Panc1 (cell line): ENCODE measurements at regions not wholly inside any gene's neighbourhood (a gene's known extent, or its start where the extent isn't known, plus 50 kb on each side); places are given as distances from the start of the nearest gene placed in this dataset.
"Not testable (repeated sequence)": the region's sequence is repeated elsewhere in the genome, so short reads cannot be mapped to it uniquely, and the experiment has no call there.

Source experiments
- CTCF ChIP-seq: fragments of 450-650 bp; IDR thresholded peaks from 2 replicates; pipeline ENCODE4 v1.5.1; 2017; ENCODE audit warnings: mild to moderate bottlenecking
- POLR2AphosphoS5 ChIP-seq: IDR thresholded peaks from 2 replicates; pipeline ENCODE4 v1.6.1; 2012; ENCODE audit warnings: mild to moderate bottlenecking, low read depth, low read length, moderate library complexity
- REST ChIP-seq, 2 experiments: IDR thresholded peaks; 2 replicates each; pipeline ENCODE4 v1.6.1; 2011 to 2012; ENCODE audit warnings: low read depth in 2 of 2, control low read depth in 1 of 2, low read length in 1 of 2, mild to moderate bottlenecking in 1 of 2, moderate library complexity in 1 of 2; ENCODE audit not compliant: insufficient read depth in 1 of 2
- SIN3A ChIP-seq: IDR thresholded peaks from 2 replicates; pipeline ENCODE4 v1.6.1; 2012; ENCODE audit warnings: low read depth, mild to moderate bottlenecking, low read length, moderate library complexity, borderline replicate concordance; ENCODE audit not compliant: insufficient read depth
- TCF7L2 ChIP-seq: IDR thresholded peaks from 2 replicates; pipeline ENCODE4 v1.6.1; 2011; ENCODE audit warnings: mild to moderate bottlenecking, low read depth, low read length, inconsistent platforms

GRCh38 chr7:16965697-16966096 lies 83.9 kb upstream of the AGR3 start:
- TF ChIP-seq CTCF; POLR2AphosphoS5; REST (IDR thresholded peaks at IDR 0.05; ENCODE audit: insufficient read depth in 1 of 2, low read depth in 2 of 2, low read length in 1 of 2); SIN3A; TCF7L2: not testable (repeated sequence)
